Hematopoietic multipotent progenitor cell treated with erythropoietin and hydrocortisone succinate and interleukin-3 and kit ligand, for 15 days (in vitro differentiated cells): ENCODE measurements at regions not wholly inside any gene's neighbourhood (a gene's known extent, or its start where the extent isn't known, plus 50 kb on each side); places are given as distances from the start of the nearest gene placed in this dataset.

ENCODE experiments used
- DNase-seq: peaks from one replicate; pipeline ENCODE4 v3.0.0-alpha.2; 2015; ENCODE audit warnings: low spot score

DNA sequence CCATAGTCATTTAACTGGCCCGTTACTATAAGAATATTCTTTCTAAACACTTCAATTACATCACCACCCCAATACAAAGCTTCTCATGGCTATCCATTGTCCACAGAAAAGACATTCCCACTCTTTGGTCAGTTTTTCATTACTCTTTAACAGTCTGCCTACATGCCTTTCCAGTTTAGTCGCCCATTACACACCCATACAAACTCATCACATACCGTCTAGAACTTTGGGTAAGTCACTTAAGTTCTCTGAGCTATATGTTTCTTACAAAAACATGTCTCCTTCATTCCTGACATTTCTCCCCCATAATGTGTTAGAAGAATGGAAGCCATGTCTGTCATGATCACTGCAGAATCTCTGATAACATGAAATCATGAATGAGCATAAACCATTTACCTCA lies 108.2 kb upstream of the STK17B start:
- DNase-seq, result no peak

DNA sequence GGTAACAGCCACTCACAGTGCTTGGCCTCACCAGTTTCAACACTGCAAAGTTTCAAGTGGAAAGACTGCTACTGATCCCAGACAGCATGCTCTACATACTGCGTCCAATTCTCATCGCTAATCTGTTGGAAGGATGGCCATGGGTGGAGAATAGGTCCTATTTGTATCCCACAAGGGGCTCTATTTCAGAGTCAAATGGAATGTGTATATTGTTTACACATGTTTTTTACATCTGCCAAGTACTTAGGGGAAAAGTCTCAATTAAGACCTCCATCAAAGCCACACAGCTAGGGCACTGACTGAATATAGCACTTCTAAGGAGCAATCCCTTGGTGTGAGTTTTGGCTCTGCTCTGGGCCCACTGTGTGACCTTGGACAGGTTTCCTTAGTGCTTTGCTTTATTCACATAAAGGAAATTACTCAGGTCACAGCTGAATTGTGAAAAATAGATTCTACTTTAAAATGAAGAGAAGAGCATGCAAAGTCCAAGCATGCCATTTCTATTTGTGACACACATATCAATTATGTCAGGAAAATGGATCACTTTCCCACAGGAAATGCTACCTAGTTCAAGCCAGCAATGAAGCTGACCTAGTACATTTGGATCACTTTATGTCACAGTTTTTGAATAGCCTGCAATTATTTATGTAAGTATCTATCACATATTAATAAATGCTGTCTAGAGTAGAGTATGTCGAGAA lies 112.9 kb upstream of the STK17B start:
- DNase-seq, result no peak

DNA sequence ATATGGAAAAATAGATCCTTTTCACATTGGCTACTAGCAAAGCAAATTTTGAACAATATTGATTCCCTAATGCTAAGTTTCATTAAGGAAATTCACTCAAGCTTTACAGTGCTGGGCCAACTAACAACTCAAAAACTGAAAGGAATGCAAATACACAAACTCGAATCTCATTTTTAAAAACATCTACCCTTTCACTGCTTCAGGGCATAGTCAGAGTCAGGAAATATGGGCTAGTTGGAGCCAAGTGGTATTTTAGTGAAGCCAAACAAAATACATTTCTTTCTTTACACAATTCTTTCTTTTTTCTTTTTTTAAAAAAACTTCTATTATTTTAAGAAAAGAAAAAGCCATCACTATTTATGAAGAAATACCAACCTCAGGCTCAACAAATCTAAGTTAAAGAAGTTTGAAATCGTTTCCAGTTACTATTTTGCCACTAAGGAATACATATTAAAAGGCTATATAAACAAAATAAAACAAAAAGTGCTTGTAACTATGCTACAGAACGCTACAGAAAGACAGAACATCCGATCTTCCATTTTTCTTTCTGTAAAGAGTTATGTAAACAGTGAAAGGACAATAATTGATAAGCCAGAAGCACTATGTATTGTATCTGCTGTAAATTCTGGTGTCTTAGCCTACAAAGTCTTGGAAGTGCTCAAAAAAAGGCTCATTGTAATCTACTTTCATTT lies 113.6 kb upstream of the STK17B start:
- DNase-seq, result no peak

DNA sequence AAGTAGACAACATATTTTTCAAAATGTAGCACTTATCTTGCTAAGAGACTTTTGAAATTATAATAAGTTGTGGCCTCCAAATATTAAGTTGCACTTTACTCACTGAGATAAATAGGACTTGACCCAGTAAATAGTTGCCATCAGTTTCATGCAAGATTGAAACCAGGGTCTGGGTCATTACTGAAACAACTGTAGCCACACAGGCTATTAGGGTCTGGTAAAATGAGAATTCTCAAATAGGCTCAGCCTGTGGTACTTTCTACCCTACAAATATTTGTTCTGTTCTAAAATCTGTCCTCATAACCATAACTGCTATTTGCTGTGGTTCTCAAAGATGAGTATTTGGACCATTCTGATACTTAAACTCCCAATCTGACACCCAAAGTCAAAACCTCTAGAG lies 115.4 kb upstream of the STK17B start:
- DNase-seq, result no peak

DNA sequence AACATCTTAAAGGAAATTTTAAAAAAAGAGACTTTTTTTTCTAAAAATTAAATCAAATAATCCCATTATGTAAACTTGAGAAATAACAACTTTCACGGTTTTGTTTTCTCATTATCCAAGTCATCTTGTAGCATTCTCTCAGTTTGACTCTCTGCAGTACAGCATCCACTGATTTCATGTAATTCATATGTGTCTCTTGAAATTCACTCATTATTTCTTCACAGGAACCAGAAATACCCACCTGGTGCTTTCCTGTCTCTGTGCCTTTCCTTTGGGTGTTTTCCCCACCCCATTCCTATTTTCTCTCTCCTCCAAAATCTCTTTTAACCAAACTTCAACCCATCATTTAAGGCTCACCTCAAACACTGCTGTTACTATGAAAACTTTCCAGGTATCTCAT lies 116.1 kb upstream of the STK17B start:
- no peak for DNase-seq

DNA sequence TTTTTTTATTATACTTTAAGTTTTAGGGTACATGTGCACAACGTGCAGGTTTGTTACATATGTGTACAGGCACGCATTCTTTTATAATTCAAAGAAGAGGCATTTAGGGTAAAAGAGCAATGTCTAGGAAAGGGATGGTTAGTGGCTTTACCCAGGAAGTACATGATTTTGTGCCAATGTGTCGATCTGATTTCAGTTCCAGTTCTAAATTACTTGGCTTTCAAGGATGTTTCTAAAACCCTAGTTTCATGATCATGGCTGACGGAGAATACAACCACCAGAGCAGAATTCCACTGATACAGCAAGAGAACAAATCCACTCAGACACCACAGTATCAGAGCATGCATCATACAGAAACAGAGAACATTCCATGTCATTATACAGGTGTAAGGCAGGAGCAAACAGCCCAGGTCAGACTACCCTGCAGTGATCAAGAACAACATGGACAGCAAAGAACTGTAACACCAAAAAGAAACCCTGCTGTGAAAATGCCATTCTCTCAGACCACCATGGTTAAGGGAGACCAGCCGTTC lies 116.7 kb upstream of the STK17B start:
- no peak for DNase-seq

DNA sequence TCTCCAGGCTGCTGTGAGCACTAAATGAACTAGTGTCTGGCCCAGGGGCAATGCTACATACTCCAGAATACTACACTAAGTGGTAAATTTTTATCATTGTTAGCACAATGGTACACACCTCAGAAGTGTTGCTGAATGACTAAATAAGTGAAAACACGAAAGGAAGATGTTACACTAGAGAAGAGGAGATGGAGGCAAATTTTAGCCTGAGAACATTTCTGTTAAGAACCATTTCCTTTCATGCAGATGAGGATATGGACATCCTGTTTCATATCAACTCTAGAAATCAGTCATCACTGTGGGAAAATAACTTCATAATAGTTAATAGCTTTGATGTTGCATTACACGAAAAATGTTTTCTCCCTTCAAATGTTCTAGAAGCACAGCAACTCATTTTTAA lies 117.6 kb upstream of the STK17B start:
- DNase-seq, result no peak

DNA sequence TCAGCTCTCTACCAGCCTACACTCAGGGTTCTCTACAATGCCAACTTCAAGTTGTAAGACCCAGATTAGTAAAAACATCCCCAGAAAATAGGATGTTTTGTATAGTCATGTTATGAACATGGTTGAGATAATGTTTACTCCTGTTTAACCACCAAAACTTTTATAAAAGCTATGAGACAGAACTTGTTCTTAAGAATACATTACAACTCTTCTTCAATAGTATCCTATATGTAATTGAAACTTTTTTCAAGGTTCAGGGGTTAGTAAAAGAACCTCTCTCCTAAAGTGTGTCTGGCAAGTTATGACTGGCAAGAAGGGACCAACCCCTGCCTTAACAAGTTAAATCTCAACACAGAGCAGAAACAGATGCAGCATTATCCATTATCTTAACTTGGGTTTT lies 118.8 kb upstream of the STK17B start:
- DNase-seq, result no peak

DNA sequence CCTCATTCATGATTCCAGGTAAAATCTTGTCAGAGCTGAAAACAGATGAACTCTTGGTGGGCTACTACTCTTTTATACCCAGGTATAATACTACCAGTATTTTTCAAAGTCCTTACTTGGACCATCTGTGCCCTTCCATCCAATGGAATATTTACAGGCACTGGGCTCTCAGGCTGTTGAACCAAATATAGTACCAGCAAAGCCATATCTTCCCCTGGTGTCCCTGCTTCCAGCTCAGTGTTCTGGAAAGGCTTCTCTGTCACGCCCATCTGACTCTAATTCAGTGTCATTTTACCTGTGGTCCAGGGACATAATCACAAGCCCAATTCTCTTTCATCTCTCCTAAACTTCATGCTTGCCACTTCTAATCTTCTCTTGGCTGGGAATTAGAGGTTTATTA lies 119.2 kb upstream of the STK17B start:
- no peak for DNase-seq

DNA sequence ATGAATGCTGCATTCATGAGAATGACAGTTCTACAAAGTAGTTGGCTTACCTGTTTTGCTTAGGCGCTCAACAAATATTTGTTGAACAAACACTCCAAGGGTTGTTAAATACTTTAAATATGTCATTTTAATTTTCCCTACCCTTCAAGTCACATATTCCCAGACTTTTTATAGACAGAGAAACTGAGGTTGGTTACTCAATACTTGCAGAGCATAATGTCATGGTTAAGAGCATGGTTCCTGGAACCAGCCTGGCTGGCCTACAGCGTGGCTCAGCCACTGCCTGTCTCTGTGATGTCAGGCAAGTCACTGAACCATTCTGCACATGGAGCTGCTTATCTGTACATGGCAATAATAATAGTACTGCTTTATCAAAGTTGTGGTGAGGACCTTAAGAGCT lies 120.0 kb upstream of the STK17B start:
- no peak for DNase-seq

DNA sequence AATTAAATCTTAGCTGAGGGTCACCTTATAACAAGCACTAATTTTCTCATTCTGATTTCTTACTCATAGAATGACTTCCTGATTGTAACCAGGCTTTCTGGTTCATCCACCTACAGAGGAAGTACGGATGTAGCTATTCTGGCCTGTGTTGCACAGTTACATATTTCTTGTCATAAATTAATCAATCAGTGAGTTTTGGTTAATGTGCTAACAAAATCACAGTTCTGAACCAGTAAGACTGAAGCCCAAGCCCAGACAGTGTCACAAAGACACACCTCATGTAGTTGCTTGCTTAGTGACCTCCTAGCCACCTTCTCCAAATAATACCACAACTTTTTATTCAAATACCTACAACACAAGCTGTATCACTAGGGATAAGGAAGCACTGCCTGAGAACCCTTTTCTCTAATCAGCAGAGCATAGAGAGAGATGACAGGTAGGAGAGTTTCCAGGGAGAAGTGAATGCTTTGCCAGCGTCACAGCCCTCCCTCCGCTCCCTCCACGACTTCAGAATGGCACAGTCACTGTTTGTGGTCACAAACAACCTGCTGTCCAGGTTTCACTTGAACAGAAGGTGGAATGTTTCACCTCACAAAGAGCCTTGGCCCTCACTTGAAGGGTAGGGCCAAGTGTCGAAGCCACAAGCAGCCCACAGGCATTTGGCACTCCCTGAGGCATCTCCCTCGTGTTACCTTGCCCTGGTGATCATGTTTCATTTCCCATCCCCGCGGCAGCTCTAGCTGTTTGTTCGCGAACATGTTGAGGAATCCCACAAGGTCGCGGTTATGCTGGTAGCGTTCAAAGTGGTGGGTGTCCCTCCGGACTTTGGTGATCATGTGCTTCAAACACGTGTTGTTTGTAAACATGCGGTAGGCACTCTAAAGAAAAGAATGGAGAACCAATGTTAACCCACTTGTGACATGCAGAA lies 120.8 kb upstream of the STK17B start:
- DNase-seq, result no peak

DNA sequence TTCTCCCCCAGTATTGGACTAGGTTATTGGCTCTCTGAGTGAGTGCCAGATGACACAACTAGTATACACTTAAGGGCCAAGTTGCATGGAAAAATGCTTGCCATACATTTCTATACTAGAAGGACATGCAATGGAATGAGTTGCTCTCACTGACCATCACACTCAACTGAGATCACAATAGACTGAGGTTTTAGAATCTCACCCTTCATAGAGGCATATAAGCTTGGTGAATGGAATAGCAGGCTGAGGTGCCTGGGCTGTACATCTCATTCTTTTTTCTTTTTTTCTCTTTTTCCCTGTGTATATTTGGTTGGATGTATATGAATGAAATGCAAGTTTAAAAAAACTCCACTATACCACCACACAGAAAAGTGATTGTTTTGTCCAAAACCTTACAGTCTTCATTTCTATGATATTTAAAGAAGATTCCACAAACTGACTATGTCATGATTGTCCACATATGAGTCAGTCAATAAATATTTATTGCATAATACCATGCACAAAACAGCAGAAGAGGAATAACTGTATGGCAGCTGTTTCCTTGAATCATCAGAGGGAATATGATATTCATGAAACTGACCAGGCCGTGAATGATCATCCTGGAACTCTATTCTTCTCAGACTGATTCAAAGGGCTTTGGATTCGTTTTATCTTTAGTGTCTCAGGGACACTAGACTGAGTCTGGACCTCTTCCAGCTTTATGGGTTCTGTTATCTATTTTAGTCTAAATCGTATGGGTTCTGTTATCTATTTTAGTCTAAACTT lies 122.6 kb upstream of the STK17B start:
- DNase-seq, result no peak

DNA sequence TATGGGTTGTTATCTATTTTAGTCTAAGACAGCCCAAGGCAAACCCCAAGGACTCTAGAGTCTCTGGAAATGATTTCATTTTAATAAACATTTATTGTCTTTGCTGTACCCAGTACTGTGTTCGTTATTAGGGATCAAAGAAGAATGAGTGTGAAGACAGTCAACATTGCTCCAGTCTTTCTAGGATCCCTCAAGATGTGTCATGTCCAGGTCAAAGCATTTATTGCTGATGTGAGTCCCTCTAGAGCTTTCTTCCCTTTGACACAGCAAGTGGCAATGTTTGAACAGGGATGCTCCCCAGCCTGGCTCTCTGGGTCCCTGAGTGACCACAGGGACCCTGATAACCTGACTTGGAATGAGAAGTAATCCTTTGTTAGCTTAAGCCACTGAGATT lies 123.1 kb upstream of the STK17B start:
- DNase-seq, result no peak

DNA sequence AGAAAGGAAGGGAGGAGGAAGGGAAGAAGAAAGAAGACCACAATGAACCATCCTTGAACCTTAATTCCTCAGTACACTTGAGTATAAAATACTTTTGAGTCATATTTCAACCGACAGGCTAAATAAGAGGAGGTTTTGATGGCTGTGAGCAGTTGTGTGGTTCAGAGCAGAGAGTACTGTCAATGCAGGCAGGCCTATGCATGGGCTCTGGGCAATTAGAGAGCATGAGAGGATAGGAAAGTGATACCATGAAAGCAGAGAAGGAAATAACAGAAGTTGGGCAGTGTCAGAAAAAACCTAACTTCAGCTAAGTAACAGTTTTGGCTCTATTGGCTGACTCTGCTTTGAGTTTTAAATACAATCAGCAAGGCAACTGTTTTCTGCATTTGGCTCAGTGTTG lies 123.6 kb upstream of the STK17B start:
- DNase-seq, result no peak

DNA sequence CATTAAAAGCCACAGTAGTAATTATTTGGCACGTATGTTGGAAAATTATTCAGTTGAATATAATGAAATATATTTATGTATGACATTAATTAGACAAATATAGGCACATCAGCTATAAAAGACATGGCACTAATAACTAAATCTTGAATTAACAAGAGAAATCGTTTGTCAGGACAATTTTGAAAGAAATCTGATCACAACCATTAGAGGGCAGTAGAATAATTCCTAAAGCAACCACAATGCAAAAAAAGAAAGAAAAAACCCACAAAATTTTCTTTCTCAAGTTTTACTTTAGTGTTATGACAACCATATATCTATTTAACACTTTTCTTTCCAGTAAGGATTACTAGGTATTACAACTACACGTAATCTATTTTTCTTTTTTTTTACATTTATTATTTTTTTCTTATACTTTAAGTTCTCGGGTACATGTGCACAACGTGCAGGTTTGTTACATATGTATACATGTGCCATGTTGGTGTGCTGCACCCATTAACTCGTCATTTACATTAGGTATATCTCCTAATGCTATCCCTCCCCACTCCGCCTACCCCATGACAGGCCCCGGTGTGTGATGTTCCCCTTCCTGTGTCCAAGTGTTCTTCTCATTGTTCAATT lies 126.8 kb upstream of the STK17B start:
- peak; percentile 10 for DNase-seq

DNA sequence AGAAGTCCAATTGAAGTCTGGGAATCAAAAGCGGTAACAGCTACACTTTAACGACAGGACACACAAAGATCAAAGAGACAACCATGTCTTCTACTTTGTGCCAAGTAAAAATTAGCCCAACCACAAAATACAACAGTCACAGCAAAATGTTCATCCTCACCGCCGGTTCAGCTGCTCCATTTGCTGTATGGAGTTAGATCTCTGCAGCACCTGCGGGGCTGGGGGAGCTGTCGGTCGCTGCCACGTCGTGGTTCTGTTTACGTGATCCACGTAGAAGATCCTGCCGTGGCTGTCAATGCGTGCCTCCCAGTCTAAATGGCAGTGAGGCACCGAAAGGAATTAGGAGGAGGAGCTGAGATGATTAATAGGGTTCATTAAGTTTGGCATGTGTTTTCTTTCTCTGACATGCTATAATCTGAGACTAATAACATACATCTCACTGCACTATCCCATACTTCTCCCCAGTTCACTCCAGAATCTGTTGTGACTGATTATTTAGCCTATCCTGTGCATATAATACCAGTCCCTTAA lies 136.5 kb upstream of the STK17B start:
- DNase-seq, result no peak

DNA sequence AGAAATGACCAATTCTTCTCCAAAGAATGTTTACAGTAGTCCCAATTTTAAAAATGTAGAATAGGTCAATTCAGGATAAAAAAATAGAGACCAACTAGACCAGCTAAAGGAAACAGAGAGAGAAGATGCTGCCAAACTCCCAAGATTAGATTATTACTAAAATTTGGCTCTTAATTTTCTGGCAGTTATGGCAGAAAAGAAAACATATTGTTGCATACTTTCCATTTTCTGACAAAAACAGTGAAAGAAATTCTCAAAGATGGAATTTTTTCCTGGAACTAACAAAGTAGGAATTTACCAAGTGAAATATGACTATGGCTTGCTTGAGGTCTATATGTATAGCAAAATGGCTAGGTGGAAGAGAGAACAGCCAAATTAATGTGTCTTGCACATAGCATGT lies 138.3 kb upstream of the STK17B start:
- DNase-seq, result no peak

DNA sequence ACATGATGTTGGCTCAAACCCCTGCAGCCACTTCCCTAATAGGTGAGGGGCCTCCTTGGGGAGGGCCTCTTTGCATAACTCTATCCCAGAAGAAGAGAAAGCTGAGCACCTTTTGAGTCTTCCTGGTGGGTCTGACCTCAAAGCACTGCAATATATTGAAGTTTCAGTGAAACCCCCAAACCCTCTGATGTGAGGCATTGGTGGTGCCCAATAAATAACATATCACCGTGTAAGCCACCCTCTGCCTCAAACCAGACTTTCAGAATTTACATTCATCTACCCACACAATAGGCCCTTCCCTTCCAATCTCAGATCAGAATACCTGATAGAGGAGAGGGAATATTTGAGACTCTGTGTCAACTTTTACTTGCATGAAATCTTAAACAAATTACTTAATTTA lies 142.8 kb upstream of the STK17B start:
- no peak for DNase-seq

DNA sequence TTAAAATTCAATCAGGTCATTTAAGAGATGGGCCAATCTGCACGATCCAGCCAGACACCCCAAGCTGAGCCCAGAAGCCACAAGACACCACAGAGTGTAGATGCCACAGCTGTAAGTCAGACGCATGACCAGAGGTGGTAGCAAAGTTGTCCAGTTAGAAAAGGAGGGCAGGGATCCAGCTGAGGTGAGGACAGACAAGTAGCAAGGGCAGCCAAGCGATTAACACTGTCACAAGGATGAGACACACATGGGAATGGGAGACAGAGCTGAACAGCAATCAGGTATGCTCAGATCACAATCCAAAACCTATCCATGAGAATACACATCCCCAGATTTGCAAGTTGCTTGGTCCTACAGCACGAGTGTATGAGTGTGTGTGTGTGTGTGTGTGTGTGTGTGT lies 143.4 kb upstream of the STK17B start:
- no peak for DNase-seq

DNA sequence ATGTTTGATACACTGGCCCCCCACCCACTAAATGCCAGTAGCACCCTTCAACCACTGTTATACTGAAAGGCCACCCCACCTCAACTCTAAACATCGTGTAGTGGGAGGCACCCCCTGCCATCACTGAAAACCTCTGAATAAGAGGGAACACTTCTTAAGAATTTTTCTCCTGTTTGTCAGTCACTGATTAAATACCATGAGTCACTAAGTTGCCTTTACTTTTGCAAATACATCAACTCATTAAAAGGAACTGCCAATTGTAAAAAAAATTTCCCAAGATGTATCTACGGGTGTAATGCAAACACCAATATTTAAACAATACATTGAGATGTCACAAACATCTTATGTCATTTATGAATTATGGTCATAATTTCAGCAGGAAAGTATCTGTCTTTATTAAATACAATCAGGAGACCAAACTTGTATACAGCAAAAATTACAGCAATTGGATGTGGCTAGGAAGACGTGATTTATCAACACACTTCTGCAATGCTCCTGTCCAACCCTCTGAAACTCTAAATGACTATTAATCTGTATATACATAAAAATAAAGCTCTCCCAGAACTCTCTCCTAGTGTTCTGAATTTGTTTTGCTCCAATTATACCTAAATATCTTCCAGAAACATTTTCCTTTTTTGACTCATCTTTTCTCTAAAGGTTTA lies 144.1 kb upstream of the STK17B start:
- DNase-seq, result no peak

DNA sequence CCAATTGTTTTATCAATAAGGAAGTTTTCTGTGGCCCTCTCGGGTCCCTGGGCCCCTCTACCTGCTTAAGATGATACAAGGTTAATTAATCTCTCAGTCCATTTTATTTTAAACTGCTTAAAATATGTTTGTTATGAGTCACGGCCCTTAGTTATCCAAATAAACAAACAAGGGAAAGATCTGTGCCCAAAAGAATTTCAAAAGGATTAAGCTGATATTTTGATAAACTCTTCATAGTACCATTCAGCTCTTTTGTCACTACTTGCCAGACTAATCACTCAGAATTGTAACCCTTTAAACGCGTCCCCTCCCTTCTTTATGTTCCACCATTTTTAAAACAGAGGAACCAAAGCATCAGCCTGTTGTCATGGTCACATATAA lies 144.7 kb upstream of the STK17B start:
- DNase-seq, result no peak
